ENCODE measurements at regions not wholly inside any gene's neighbourhood (a gene's known extent, or its start where the extent isn't known, plus 50 kb on each side); places are given as distances from the start of the nearest gene placed in this dataset.

DNA sequence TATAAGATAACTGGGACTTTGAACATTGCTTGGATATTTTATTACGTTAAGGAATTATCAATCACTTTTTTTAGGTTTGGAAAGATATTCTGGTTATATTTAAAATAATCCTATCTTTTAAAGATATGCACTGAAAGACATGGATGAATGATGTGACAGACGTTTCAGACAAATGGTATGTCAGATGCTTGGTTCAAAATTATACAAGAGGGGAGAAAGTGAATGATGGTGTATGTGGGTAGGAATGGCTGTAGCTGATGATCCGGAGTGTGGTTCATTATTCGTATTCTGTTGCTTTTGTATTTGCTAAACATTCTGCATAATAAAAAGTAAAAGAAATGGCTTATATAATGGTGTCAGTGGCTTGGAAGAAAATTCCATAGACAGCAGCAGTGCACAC is 51.0 kb upstream of the SNRPB2 start:
- TF ChIP-seq CTCF (IDR thresholded peaks at IDR 0.05): no peak
- intact Hi-C loops (cut with DNase I): no loop called here
- WGBS, 2 donors: 75 to 76% methylated on average over 4 of the region's 4 CpGs

GRCh38 chr20:16676891-16677290 is 52.9 kb upstream of the SNRPB2 start:
- no peak for DNase-seq
- Histone ChIP-seq H3K36me3 (no peaks in the 10 kb centered on the region), H3K27me3 (no peaks in the 10 kb centered on the region), H3K27ac (no peak overlapping the region), H3K9me3 (peaks cover 0 to 14% (median 0%) of the 10 kb centered on the region in 11 donors), H3K4me1 (no peaks in the 10 kb centered on the region), H3K4me3 (no peak overlapping the region)
- no peak for TF ChIP-seq CTCF (IDR thresholded peaks at IDR 0.05)
- 0 to 3% methylated on average over 1 of the region's 1 CpG for WGBS, 2 donors
- intact Hi-C loops (cut with DNase I): no loop called here
- no peak for ATAC-seq

More for the DNA sequence above, 51.0 kb upstream of the SNRPB2 start:
- peaks cover 0 to 8% (median 0%) of the 10 kb centered on the region in 11 donors for H3K9me3 ChIP-seq
- H3K36me3 ChIP-seq: no peaks in the 10 kb centered on the region
- no peaks in the 10 kb centered on the region for H3K4me1 ChIP-seq
- ATAC-seq (no peak), DNase-seq (no peak)
- H3K4me3 ChIP-seq: no peak overlapping the region
- H3K27ac ChIP-seq: no peak overlapping the region
- no peaks in the 10 kb centered on the region for H3K27me3 ChIP-seq

DNA sequence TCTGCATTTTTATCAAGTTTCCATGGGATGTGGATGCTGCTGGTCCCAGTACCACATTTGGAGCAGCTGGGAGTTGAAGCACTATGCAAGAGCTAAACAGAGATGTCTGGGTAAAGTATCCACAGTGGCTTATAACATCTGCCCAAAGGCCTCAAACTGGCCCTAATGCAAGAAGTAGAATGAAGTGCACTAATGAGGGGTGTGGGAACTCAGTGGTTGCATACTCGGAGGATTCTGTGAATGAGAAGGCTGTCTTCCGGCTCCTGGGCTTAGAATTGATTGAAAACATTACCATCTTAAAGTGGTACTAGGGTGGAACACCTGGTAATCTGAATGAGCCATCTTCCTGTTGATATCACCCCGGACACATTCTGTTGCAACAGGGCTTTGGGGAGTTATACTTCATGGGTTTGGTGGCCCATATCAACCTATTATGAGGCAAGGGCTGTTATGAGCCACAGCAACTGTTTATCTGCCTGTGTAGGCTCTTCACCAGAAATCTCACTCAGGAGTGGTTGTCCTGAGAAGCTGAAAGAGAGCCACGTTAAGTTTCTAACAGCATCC is 54.7 kb upstream of the SNRPB2 start:
- Histone ChIP-seq H3K4me1 (no peaks in the 10 kb centered on the region), H3K9me3 (peaks cover 0 to 14% (median 0%) of the 10 kb centered on the region in 11 donors), H3K4me3 (no peak overlapping the region), H3K27me3 (no peaks in the 10 kb centered on the region), H3K27ac (no peak overlapping the region), H3K36me3 (no peaks in the 10 kb centered on the region)
- intact Hi-C loops (cut with DNase I): no loop called here
- no peak for TF ChIP-seq CTCF (IDR thresholded peaks at IDR 0.05)
- no peak for DNase-seq
- WGBS, 2 donors: 79 to 84% methylated on average over 4 of the region's 4 CpGs
- no peak for ATAC-seq

- Histone ChIP-seq H3K4me3 (no peak overlapping the region), H3K9me3 (peaks cover 0 to 14% (median 0%) of the 10 kb centered on the region in 11 donors), H3K27me3 (no peaks in the 10 kb centered on the region), H3K36me3 (no peaks in the 10 kb centered on the region), H3K4me1 (no peaks in the 10 kb centered on the region), H3K27ac (no peak overlapping the region)
- no peak for DNase-seq
- intact Hi-C loops (cut with DNase I): no loop called here
- TF ChIP-seq CTCF (IDR thresholded peaks at IDR 0.05): no peak
- no peak for ATAC-seq
- WGBS, 2 donors: 77 to 91% methylated on average over 4 of the region's 4 CpGs
Observed at GRCh38 chr20:16674243-16674642, 55.6 kb upstream of the SNRPB2 start.
